ENCODE measurements at regions not wholly inside any gene's neighbourhood (a gene's known extent, or its start where the extent isn't known, plus 50 kb on each side); places are given as distances from the start of the nearest gene placed in this dataset. TPM values are rescaled to one million over a fixed set of nuclear protein-coding genes. Genes with fewer than 3 reads are reported as not detected.
"Not testable (repeated sequence)": the region's sequence is repeated elsewhere in the genome, so short reads cannot be mapped to it uniquely, and the experiment has no call there.

- no peak for DNase-seq
Measured at GRCh38 chr4:18128241-18128640, 106.7 kb upstream of the LCORL start.

DNA sequence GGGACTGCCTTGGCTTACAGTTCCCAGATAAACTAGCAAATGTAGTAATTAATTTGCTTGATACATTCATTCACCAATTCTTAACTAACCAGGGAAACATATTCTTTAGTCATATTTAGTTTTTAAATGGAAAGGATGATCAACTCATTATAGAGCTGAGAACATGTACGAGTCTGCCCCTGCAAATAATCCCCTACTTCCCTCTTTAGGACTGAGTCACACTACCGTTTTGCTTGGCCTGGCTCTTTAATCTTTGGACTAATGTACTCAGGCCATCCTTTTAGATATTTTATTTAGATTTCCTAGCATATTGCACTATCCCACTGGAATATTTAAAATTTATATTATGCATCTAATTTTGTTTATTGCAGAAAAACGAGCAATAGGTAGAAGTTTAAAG, 105.5 kb upstream of the LCORL start:
- no peak for DNase-seq

GRCh38 chr4:18113710-18114331, 92.3 kb upstream of the LCORL start:
- DNase-seq = no peak

DNA sequence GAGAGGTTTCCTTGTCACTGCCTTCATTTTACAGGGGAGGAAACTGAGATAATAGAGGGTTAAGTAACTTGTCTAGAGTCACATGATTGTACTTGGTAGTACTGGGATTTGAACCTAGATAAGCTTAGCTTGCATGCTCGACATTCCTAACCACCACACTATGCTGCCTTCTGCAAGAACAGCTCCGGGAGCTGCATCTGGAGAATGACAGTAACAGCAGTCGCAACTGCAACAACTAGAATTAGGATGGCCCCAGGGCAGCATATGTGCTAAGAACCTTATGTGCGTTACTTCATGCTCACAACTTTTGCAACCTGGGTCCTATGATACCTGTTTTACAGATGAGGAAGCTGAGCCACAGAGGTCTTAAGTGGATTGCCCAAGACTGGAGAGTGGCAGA, 89.5 kb upstream of the LCORL start:
- DNase-seq = no peak

- DNase-seq = no peak
Measured at GRCh38 chr4:18110099-18110498, 88.5 kb upstream of the LCORL start.

GRCh38 chr4:18109676-18110075, 88.1 kb upstream of the LCORL start:
- DNase-seq = no peak

- not testable (repeated sequence) for DNase-seq
Measured at GRCh38 chr4:18107848-18108528, 86.4 kb upstream of the LCORL start.

DNA sequence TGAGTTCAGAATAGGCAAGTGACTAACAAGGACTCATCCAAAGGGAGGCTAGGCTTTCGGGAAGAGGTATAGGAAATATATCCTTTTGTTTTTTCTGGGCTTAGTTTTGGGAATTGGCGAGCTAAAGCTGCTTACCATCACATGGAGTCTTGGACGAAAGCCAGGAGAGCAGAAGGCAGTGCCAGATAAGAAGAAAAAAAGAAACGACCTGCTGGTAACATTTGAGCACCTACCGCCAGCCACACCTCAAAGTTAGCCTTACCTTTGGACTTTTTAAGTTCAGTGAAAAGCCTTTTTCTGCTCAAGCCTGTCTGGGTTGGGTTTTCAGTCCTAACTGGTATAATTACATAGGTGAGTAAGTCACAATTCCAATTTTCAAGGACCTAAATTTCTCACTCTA, 85.1 kb upstream of the LCORL start:
- no peak for DNase-seq

- DNase-seq = no peak
Measured at GRCh38 chr4:18105030-18106011, 83.8 kb upstream of the LCORL start.

- DNase-seq = no peak
Measured at GRCh38 chr4:18103876-18104605, 82.5 kb upstream of the LCORL start.

GRCh38 chr4:18100657-18101056, 79.1 kb upstream of the LCORL start:
- DNase-seq = no peak

DNA sequence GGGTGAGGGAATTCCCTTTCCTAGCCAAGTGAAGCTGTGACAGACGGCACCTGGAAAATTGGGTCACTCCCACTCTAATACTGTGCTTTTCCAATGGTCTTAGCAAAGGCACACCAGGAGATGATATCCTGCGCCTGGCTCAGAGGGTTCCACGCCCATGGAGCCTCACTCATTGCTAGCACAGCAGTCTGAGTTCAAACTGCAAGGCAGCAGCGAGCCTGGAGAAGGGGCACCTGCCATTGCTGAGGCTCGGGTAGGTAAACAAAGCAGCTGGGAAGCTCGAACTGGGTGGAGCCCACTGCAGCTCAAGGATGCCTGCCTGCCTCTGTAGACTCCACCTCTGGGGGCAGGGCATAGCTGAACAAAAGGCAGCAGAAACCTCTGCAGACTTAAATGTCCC, 68.9 kb upstream of the LCORL start:
- DNase-seq = not testable (repeated sequence)

DNA sequence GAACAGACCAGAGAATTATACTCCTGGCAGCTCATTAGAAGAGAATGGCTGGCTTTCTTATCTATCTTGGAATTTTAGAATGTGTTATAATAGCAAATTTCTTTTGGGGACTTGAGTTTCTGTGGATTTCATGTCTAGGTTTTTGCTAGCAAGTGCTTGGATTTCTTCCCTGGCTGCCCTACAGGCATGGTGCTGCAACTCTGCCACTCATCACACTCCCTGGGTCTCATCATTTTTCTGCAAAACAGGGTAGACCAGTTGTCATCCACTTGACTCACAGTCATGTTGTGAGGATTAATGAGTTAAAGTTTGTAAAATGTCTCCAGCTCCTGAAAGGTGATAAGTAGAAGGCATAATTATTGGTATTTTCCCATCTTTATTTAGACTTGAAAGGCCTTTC, 60.7 kb upstream of the LCORL start:
- DNase-seq = no peak

- no peak for DNase-seq
Measured at GRCh38 chr4:18081708-18082107, 60.2 kb upstream of the LCORL start.

GRCh38 chr4:18077808-18078207, 56.3 kb upstream of the LCORL start:
- no peak for DNase-seq

DNA sequence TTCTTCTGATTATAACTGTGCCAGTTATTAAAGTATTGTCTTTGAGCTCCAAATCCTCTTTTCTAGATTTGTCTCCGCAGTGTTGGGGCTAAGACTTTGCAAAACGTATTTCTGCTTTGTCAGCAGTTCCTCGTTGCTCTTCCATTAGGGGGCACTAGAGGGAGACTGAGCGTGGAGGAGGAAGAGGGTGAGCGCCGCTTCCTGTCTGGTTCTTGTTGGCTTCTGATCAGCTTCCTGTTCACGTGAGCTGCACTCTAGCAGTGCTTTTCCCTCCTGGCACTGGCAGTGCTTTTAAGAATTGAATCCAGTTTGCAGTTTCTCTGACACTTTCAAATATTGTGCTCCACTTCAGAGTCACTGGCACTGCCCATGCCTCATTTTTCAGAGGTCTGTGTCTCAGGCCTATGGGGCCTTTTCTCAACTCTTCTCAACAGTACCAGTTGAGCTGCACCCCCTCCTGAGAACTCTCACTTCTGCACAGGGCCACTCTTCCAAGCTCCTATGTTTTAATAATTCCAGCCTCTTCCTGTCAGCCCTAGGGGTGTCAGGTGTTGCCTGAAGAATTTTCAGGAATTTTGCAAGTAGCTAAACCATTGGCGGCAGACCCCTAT, 54.4 kb upstream of the LCORL start:
- DNase-seq = no peak

GRCh38 chr4:18071894-18072293, 50.3 kb upstream of the LCORL start:
- DNase-seq = no peak

Small RNA genes in the stretch of these regions (small RNA-seq; reads per million reads assigned to genes)
- gene RNA5SP157 = not detected
